DMS153 (cell line): ENCODE measurements at regions not wholly inside any gene's neighbourhood (a gene's known extent, or its start where the extent isn't known, plus 50 kb on each side); places are given as distances from the start of the nearest gene placed in this dataset.

Source experiments
- DNase-seq: peaks from one replicate; lab custom pipeline; 2025; lab: John Stamatoyannopoulos, UW

DNA sequence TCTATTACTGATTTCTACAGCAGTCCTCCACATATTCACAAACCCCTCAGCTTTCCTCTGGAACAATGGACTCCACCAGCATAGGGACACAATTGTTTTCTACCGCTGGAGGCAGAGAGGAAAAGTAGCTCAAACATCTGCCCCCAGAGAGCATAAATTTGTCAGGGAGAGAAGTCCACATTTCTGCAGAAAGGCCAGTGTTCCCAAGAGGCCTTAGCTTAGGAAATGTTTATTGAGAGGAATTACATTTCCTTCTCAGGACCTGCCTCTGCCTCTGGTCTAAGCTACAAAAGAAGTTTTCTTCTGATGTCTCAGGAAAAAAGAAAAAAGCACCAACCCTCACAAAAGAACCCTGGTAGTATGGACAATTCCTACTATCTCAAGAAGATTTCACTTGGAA is 217.8 kb upstream of the BMP4 start:
- no peak for DNase-seq

DNA sequence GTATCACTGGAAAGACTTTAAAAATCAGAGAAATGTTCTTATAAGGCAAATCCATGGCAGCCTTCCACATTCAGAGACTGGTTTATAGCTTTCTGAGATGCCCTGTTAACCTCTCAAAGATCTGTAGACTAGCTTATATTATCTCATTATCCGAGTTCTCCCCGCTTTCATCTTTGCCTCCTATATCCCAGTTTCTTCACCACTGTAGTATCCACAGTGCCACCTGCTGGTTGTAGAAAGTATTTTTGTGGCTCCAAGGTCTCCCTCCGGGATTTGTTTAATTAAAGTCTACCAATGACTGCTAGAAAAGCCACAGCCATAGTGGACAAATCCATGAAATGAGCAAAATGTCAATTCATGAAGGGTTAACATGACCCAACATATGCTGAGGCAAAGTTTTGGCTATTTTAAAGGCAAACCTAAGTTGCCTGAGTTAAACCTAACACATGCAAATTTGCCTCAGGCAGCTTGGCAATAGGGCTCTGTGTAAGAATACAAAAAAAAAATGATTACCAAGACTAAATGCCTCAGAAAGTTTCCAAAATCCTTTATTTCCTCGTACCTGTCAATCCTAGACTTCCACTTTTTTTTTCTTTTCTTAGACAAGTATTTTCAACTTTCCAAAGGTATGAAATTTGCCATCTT is 218.8 kb upstream of the BMP4 start:
- peak; percentile 29 for DNase-seq

DNA sequence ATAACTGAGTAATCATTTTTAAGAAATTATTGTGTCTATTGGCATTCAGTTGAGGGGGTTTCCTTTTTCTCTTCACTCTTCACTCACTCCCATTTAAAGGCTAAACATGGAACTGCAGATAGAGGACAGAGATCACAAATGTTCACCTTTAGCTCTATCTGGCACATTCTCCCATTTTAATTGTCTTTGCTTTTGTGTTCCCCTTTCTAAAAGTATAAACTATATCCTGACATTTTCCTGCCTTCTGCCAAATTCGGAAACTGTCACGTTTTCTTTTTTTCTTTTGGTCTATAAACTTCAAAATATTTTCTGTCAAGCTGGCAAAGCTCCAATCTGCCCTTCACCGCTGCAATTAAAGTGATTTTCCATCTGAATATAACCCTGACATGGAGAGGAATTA is 219.8 kb upstream of the CDKN3 start:
- DNase-seq: no peak

DNA sequence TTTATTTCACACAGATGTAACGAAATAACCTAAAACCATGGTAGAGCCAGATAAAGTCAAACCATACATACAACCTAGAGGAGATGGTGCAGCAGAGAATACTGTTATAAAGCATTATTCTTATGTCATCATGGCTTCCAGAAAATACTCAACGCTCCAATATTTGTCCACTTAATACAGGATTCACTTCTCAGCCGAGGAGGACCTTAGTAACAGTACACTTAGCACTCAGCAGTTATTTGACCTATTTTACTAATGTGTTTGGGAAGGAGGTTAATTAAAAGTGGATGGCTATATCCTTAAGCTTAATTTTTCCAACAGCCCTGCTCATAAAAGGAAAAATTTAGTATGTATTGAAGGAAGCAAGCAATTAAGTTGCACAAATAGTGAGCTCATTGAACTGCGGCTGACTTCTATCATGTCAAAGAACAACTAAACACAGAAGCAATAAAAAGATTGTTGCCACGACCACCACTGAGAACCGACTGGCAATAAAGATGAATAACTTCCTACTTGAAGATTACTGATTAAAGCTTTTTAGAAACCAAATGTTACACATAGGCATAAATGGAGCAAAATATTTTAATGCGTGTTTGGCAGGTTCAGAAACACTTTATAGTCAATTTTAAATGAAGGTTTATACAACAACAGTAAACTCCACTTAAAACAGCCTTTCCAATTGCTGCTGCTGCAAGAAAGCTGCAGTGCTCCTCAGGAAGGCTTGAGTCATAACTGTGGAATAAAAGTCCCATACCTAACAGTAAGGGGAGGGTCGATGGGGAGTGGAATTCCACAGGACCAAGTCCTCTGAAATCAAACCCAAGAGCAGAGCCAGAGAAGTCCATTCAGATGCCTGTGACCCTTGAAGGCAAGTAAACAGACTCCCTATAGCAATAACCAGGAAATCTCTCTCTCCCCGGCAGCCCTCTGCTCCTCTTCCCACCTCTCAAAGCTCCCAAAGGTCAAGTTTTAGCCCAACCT is 218.9 kb upstream of the CDKN3 start:
- DNase-seq: no peak

DNA sequence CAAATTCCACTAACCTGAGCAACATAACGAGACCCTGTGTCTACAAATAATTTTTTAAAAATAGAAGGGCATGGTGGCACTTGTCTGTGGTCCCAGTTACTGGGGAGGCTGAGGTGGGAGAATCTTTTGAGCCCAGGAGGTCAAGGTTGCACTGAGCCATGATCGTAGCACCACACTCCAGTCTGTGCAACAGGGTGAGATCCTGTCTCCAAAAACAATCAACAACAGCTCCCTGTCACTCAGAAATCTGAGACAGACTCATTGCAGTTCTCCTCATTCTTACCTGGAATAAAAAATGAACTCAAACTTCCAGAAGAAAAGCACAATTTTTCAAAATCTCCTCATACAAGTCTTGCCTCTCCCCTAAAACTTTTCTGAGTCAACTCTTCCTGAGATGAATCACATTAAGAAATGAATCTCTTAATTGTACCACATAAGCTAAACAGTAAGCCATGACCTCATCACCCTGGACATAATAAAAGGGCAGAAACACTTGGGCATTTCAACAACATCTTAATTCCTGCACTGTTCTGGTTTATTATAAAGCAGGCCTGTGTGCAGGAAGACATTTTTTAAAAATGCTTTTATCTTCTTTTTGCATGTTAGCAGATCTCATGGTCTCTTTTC is 214.3 kb upstream of the CDKN3 start:
- DNase-seq: no peak

DNA sequence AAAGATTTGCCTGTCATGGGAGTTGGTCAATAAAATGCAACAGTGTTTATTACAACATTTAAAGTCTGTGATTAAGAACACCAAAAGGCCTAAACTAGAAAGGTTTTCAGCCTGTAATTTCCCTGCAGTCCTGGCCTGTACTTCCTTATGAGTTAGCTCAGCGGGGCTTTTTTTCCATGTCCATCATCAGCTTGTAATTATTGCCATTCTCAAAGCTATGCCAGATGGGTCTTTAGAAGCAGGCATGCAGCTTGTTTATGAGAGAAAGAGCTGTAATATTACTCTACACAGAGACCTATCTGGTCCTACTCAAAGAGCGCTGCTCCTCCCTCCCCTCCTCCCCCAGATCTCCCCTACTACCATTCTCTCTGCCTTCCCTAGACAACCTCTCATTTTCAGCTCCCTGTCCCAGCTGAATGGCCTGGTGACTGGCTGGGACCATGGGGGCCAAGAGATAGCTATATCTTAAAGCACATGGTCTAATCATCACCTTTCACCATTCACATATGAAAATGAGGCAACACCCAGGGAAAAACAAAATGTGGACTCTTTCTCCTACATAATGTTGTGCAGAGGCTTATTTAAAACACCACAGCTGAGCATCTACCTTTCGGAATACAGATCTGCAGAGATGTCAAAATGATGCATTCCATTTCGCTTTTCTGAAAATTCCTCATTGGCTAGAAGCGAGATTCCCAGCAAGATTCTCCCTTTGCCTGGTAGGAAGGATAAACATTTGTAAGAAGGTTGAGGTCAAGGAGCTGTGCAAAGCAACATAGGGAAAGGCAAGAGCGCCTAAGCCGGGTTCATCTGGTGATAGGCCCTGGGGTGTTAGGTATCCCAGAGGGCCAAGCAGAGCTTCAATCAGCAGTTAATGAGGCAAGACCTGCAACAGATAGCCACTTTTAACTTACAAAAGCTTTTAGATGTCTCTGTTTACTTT is 209.7 kb upstream of the CDKN3 start:
- no peak for DNase-seq

DNA sequence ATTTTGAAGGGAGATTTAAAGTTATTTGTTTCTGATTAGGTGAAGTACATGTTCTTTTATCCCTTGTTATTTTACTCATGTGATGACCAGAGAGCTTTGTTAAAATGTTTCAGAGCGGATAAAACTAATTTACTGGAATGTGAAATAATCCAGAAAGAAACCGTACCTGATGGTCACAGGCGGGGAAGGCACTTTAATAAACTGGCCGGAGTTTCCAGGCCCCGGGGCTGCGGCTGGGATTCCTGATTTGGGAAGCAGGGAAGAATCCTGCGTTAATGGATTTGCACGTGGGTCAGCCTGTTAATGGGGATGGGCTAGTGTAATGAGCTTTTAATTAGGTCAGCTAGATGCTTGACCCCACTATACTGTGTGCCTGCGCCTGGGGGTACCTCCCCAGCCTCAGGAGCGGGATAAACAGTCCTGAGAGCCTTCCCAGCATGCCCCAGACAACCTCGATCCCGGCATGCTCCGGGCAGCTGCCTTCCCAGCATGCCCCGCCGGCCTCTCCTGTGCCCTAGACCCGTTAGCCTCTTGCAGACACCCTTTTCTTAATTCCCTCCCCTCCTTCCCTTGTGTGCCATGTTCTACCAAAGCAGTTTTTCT is 208.6 kb upstream of the CDKN3 start:
- no peak for DNase-seq

DNA sequence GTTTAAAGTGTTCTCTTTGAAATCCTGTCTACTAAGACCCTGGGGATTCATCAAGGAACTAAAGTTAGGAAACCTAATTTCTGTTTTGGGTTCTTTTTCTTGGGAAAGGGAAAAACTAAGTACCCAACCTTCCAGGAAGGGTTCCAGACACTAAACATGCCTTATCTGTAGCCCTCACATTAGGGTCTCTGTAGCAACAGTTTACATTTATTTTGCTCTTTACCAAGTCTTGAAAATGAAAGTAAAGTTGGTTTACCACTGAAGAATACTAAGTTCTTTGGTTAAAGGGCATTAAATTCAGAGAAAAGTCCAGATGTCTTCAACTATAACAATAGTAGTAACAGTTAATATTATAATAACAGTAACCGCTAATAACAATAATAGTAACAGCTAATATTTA is 207.5 kb upstream of the CDKN3 start:
- no peak for DNase-seq

DNA sequence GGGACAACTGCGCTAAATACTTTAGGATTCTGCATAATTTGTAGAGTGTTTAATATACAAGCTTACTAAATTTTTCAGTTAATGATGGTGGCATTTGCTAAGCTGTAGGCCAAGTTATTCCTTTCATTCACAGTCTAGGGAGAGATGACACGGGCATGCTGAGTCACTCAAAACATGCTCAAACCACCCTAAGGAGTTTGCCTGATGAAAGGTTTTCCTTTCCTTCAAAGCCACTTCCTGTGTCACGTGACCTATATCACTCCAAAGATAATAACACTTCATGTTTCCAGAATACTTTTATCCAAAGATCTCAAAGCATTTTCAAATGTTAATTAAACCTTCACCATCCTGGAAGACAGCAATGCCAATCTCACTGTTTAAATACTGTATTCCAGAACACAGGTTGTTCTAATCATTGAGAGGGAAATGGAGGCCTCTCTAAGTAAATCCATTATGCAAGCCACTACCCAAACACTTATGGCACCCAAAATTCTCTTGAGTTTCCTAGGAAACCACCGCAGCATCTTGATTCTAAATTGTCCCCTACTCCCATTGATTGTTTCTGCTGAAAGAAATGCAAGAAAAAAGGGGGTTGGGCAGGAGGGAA is 207.0 kb upstream of the CDKN3 start:
- no peak for DNase-seq

DNA sequence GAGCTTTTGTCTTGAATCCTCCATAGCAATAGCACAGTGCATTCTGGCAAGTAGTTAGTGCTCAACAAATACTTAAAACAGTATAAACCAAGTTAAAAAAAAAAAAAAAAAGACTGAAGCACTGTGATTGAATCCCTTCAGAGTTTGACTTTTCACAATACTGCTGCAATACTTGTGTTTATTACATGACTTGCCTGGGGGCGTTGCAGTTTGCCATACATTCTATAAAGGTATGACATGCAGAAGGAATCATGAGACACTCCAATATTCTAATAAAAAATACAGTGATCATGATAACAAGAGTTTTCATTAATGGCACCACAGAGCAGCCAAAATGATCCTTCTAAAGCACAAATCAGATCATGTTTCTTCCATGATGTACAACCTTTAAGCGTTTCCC is 205.0 kb upstream of the CDKN3 start:
- no peak for DNase-seq

DNA sequence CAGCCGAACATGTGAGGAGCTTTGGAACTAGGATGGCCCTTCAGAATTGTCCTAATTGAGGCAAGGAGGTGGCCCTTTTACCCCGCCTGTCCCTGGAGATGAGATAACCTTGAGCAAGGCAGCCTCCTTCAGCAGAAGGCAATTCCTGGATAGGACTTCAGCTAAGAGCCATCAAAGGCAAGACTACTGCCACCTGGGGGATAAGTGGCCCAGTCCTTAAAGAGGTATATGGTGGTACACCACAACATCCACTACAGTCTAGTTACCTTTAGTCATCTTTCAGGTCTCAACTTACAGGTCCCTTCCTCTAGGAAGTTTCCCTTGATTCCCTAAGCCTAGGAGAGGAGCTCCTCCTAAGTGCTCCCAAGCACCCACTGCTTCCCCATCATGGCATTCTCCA is 204.2 kb upstream of the CDKN3 start:
- DNase-seq: no peak

DNA sequence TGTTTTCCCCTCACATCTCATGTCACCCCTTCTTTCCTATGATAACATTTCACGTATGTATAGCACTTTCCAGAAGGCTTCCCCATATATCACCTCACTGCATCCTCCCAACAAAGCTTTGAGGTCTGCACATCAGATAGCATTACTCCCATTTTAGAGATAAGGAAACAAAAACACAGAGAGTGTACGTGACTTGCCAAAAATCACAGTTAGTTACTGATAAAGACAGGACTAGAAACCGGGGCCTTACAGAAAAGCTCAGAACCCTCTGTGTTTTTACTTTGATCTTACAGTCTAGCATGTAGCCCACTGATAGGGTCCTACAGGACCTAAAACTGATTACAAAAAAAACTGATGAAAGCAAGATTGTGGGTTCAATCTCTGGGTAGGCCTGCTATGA is 202.9 kb upstream of the CDKN3 start:
- DNase-seq: no peak

DNA sequence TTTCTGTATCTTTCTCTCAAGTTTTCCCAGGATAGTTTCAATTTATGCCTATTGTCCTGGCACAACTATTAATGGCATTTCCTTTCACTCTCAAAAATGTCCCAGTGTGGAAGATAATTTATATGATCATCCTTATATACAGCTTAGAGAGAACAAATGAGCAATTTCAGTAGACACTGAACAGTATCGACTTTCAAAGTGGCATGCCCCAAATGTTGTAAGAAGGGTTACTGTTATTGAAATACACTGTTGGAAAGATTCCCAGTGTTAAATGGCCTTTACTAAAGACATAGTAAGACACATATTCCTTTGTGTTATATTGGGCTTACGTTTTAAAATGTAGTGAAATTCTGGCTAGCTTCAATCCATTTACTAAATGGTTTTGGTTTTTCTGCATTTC is 202.3 kb upstream of the CDKN3 start:
- no peak for DNase-seq

DNA sequence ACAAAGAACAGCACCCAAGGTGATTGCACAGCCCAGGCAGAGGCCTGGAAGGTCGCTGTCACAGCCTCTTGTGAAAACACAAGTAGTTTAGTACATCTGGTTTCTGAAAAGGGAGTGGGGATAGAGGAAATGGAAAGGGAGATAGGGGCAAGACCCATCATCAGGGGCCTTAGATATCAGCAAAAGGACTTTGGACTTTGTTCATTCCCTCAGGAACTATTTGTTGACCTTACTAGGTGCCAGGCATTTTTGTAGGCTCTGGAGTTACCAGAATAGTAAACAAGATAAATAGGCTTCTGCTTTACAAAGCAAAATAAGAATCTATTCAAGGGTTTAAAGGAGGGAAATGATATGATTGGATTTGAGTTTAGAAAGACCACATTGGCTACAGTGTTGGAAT is 199.4 kb upstream of the CDKN3 start:
- DNase-seq: no peak

DNA sequence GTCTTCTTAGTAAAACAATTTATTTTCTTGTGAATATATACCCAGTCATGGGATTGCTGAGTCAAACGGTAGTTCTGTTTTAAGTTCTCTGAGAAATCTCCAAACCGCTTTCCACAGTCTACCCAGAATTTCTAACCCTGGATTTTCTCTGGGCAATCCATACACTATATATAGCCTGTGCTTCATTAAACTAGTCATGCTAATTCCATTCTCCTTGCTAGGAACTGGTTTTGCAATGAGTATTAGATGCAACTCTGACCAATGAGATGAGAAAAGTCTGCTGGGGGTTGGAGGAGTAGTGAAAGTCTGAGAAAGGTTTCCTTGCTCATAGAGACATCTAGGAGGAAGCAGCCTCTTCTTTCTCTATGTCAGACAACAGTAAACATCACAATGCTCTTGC is 196.1 kb upstream of the CDKN3 start:
- no peak for DNase-seq

DNA sequence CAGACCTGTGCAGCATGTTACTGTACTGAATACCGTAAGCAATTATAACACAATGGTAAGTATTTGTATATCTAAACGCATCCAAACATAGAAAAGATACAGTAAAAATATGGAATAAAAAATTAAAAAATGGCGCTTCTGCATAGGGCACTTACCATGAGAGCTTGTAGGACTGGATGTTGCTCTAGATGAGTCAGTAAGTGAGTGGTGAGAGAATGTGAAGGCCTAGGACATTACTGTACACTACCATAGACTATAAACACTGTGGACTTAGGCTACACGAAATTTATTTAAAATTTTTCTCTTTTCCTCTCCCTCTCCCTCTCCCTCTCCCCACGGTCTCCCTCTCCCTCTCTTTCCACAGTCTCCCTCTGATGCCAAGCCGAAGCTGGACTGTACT is 194.5 kb upstream of the CDKN3 start:
- DNase-seq: no peak

DNA sequence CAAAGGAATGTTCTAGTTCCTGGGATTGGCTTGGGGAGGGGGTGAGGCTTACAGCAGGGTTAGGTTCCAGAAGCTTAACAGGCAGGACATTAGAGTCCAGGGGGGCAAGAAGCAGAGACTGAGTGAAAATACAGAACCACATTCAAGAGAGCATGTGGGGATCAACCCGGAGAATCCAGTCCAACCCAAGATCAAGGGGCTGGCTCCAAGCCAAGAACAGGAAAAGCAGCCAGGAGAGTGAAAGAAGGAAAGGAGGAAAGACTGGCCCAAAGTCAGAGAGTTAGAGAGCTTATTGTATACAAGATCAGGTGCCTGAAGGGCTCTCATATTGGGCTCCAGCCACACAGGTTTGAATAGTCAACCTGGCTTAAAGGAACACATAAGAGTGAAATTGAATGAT is 190.3 kb upstream of the CDKN3 start:
- DNase-seq: no peak

DNA sequence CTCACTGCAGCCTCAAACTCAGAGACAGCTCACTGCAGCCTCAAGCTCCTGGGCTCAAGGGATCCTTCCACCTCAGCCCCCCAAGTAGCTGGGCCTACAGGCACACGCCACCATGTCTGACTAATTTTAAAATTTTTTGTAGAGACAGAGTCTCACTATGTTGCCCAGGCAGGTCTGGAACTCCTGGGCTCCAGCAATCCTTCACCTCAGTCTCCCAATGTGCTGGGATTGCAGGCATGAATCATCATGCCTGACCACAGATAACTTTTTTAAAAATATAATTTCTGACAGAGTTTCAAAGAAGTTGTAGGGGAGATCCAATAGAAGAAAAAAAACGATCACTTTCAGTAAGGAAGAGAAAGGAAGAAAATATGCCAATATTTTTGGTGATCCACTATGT is 189.7 kb upstream of the CDKN3 start:
- DNase-seq: no peak

DNA sequence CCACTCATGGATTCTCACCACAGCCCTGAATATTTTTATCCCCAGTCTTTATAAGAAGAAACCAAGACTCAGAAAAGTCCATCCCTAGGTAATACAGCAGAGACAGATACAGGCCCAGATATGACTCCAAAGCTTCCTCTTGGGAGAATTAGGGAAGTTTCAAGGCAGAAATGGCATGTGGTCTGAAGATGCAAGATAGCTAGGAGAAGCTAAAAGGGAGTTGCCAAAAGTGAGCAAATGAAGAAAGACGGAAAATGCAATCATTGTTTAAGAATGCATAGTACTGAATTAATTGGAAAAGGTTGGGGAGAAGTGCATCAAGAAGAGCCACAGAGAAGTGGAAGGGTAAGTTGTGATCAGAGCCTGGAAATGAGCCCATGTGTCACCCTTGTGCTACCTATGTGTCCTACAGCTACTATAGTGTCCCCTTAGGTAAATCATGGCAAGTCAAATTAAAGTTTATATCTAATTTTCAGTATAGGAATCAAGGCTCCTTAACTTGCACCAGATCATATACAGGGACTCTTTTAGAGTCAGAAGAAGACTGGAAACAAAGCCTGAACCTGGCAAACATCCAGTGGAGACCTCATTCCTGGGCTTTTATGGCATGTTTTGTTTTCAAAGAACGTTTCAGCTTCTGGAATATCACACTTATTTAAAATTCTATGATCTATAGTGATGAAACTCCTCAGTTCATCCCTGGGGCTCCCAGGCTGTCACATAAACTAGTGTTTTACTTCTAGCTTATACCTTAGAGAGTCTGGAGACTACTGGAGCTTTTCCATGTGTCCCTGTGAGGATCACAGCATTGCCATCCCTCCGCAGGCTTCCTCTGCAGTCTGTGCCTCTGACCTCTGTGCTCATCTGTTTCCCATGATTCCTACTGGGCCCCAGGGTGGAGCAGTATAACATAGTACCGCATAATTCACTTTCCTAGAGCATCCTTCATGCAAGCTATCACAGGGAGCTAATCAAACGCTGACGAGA is 189.0 kb upstream of the CDKN3 start:
- DNase-seq: no peak

DNA sequence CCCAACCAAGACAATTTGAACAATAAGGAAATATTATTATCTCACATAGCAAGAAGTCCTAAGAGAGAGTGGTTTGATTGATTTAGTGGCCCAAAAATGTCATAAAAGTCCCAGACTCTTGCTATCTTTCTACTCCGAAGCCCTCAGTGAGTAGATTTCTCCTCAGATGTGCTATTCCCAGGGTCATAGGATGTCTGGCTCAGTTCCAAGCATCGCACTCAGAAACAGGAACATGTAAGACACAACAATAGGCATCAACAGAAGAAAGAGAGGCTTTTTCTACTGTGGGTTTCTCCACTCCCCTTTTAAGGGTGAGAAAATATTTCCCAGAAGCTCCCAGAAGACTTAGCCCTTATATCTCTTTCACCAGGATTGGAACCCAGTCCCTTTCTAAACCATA is 188.1 kb upstream of the CDKN3 start:
- DNase-seq: no peak
